Osteoblast (primary cell): ENCODE measurements at regions not wholly inside any gene's neighbourhood (a gene's known extent, or its start where the extent isn't known, plus 50 kb on each side); places are given as distances from the start of the nearest gene placed in this dataset.

ENCODE experiments used
- DNase-seq: peaks from one replicate; pipeline ENCODE4 v3.0.0; 2011; ENCODE audit warnings: low spot score, mixed read lengths; ENCODE audit not compliant: insufficient read length; ENCODE audit errors: missing footprints
- H2AFZ ChIP-seq: 2 replicates; pipeline ENCODE4 v1.6.0; 2011; ENCODE audit warnings: mild to moderate bottlenecking, low read length
- H3K27ac ChIP-seq: 2 replicates; pipeline ENCODE4 v1.5.1; 2011; ENCODE audit warnings: mild to moderate bottlenecking, low read depth, low read length, moderate library complexity
- H3K27me3 ChIP-seq: 2 replicates; pipeline ENCODE4 v1.6.0; 2012; ENCODE audit warnings: mild to moderate bottlenecking, control low read depth, inconsistent platforms, low read length, moderate library complexity; ENCODE audit not compliant: insufficient read depth
- H3K36me3 ChIP-seq: 2 replicates; pipeline ENCODE4 v1.5.1; 2011; ENCODE audit warnings: mild to moderate bottlenecking, low read length, control low read depth, moderate library complexity; ENCODE audit not compliant: insufficient read depth
- H3K4me1 ChIP-seq: 2 replicates; pipeline ENCODE4 v1.5.1; 2011; ENCODE audit warnings: mild to moderate bottlenecking, low read length, control low read depth, moderate library complexity; ENCODE audit not compliant: insufficient read depth
- H3K4me2 ChIP-seq: 2 replicates; pipeline ENCODE4 v1.6.0; 2011; ENCODE audit warnings: mild to moderate bottlenecking, low read length; ENCODE audit not compliant: insufficient read depth
- H3K4me3 ChIP-seq: fragments of 200-600 bp; sonication (generic); 3 replicates; pipeline ENCODE4 v1.5.1; 2012; ENCODE audit warnings: mild to moderate bottlenecking, low read length, inconsistent platforms; ENCODE audit not compliant: insufficient read depth
- H3K79me2 ChIP-seq: 2 replicates; pipeline ENCODE4 v1.6.0; 2012; ENCODE audit warnings: mild to moderate bottlenecking, low read length, control low read depth, inconsistent platforms; ENCODE audit not compliant: insufficient read depth
- H3K9me3 ChIP-seq: 2 replicates; pipeline ENCODE4 v1.5.1; 2011; ENCODE audit warnings: low read depth, low read length, control low read depth
- H4K20me1 ChIP-seq: 2 replicates; pipeline ENCODE4 v1.6.0; 2012; ENCODE audit warnings: mild to moderate bottlenecking, low read length, control low read depth; ENCODE audit not compliant: insufficient read depth
- CTCF ChIP-seq: IDR thresholded peaks from 2 replicates; pipeline ENCODE4 v1.5.1; 2011; ENCODE audit warnings: mild to moderate bottlenecking, low read depth, low read length, moderate library complexity; ENCODE audit errors: extremely low read depth

- no peak for TF ChIP-seq CTCF
- Histone ChIP-seq H3K27me3 (no peaks in the 10 kb centered on the region), H3K4me3 (no peak overlapping the region), H3K79me2 (no peaks in the 10 kb centered on the region), H4K20me1 (no peaks in the 10 kb centered on the region), H3K27ac (no peak overlapping the region), H3K9me3 (no peaks in the 10 kb centered on the region), H3K36me3 (no peaks in the 10 kb centered on the region), H3K4me2 (no peak overlapping the region), H3K4me1 (no peaks in the 10 kb centered on the region), H2AFZ (peak overlapping the region; percentile 17)
- DNase-seq = no peak
Measured at GRCh38 chr12:88746386-88746785, 166.1 kb upstream of the KITLG start.

GRCh38 chr12:88743946-88744685 lies 163.8 kb upstream of the KITLG start:
- H3K9me3 ChIP-seq = no peaks in the 10 kb centered on the region
- TF ChIP-seq CTCF = no peak
- no peak for DNase-seq
- no peaks in the 10 kb centered on the region for H3K36me3 ChIP-seq
- H2AFZ ChIP-seq = peak overlapping the region; percentile 39
- no peaks in the 10 kb centered on the region for H3K79me2 ChIP-seq
- H3K4me2 ChIP-seq = peak overlapping the region; percentile 9
- H4K20me1 ChIP-seq = no peaks in the 10 kb centered on the region
- H3K27me3 ChIP-seq = no peaks in the 10 kb centered on the region
- H3K4me1 ChIP-seq = no peaks in the 10 kb centered on the region
- peak overlapping the region; percentile 20 for H3K4me3 ChIP-seq
- no peak overlapping the region for H3K27ac ChIP-seq

GRCh38 chr12:88737838-88738472 lies 157.7 kb upstream of the KITLG start:
- TF ChIP-seq CTCF = no peak
- Histone ChIP-seq H3K9me3 (no peaks in the 10 kb centered on the region), H3K27ac (no peak overlapping the region), H3K79me2 (no peaks in the 10 kb centered on the region), H2AFZ (no peak overlapping the region), H3K36me3 (no peaks in the 10 kb centered on the region), H3K27me3 (no peaks in the 10 kb centered on the region), H4K20me1 (no peaks in the 10 kb centered on the region), H3K4me2 (no peak overlapping the region), H3K4me3 (no peak overlapping the region), H3K4me1 (no peaks in the 10 kb centered on the region)
- no peak for DNase-seq

GRCh38 chr12:88736031-88736430 lies 155.8 kb upstream of the KITLG start:
- TF ChIP-seq CTCF = no peak
- DNase-seq = no peak
- Histone ChIP-seq H3K79me2 (no peaks in the 10 kb centered on the region), H2AFZ (no peak overlapping the region), H3K27ac (no peak overlapping the region), H3K36me3 (no peaks in the 10 kb centered on the region), H3K4me1 (no peaks in the 10 kb centered on the region), H3K9me3 (no peaks in the 10 kb centered on the region), H3K27me3 (no peaks in the 10 kb centered on the region), H4K20me1 (no peaks in the 10 kb centered on the region), H3K4me2 (no peak overlapping the region), H3K4me3 (no peak overlapping the region)
